Loucy (cell line): ENCODE measurements at regions not wholly inside any gene's neighbourhood (a gene's known extent, or its start where the extent isn't known, plus 50 kb on each side); places are given as distances from the start of the nearest gene placed in this dataset.

ENCODE experiments used
- EZH2phosphoT487 ChIP-seq: fragments of 200-600 bp; IDR thresholded peaks from 2 replicates; pipeline ENCODE4 v1.6.1; 2018; ENCODE audit warnings: antibody characterized with exemption, mild to moderate bottlenecking, moderate library complexity, borderline replicate concordance
- TF ChIP-seq, protein P1 (sequence below): fragments of 200-600 bp; sonication (generic); conservative IDR thresholded peaks from 2 replicates; pipeline ENCODE4 v1.5.1; 2014; ENCODE audit warnings: mild to moderate bottlenecking, antibody characterized with exemption, low read length

GRCh38 chr5:4150067-4150466 is 554.4 kb downstream of the IRX1 start:
- TF ChIP-seq, protein P1, sequence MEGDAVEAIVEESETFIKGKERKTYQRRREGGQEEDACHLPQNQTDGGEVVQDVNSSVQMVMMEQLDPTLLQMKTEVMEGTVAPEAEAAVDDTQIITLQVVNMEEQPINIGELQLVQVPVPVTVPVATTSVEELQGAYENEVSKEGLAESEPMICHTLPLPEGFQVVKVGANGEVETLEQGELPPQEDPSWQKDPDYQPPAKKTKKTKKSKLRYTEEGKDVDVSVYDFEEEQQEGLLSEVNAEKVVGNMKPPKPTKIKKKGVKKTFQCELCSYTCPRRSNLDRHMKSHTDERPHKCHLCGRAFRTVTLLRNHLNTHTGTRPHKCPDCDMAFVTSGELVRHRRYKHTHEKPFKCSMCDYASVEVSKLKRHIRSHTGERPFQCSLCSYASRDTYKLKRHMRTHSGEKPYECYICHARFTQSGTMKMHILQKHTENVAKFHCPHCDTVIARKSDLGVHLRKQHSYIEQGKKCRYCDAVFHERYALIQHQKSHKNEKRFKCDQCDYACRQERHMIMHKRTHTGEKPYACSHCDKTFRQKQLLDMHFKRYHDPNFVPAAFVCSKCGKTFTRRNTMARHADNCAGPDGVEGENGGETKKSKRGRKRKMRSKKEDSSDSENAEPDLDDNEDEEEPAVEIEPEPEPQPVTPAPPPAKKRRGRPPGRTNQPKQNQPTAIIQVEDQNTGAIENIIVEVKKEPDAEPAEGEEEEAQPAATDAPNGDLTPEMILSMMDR, result no peak
- TF ChIP-seq EZH2phosphoT487, result no peak
